ENCODE measurements at regions not wholly inside any gene's neighbourhood (a gene's known extent, or its start where the extent isn't known, plus 50 kb on each side); places are given as distances from the start of the nearest gene placed in this dataset.
"Not testable (repeated sequence)": the region's sequence is repeated elsewhere in the genome, so short reads cannot be mapped to it uniquely, and the experiment has no call there.

DNA sequence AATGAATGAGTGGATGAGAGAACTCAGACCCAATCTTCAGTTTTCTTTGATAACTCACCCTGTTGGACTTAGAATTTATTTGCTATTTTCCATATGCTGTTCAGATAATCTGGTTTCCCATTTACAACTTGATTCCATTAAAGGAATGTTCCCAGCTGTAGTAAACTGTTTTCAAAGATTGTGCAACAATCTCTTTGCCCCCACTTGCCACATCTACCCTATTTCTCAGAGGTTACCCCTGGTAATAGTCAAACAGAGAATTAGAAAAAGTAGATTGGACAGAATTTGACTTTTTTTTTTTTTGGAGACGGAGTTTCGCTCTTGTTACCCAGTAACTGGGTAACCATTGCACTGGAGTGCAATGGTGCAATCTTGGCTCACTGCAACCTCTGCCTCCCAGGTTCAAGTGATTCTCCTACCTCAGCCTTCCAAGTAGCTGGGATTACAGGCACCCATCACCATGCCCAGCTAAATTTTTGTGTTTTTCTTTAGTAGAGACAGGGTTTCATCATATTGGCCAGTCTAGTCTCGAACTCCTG is 93.4 kb upstream of the SIX2 start:
- H2BK120ac ChIP-seq (ENCODE audit: insufficient read depth, low read length, poor library complexity) = no peak overlapping the region
- H3K4me3 ChIP-seq (ENCODE audit: low read depth, low read length) = no peak overlapping the region
- H3K18ac ChIP-seq (ENCODE audit: low read length) = no peak overlapping the region
- no peak overlapping the region for H3K27ac ChIP-seq (ENCODE audit: low read depth, low read length)
- H3K4me1 ChIP-seq (ENCODE audit: control insufficient read depth in 1 of 2, insufficient read depth in 2 of 2, low read length in 2 of 2) = no peaks in the 10 kb centered on the region
- H3K23ac ChIP-seq (ENCODE audit: low read length) = no peak overlapping the region
- no peak for DNase-seq
- H2AFZ ChIP-seq (ENCODE audit: insufficient read depth, low read length, poor library complexity) = no peak overlapping the region
- no peak overlapping the region for H2BK12ac ChIP-seq (ENCODE audit: low read length)
- no peak overlapping the region for H4K12ac ChIP-seq (ENCODE audit: low read depth, low read length)
- no peak overlapping the region for H3K9ac ChIP-seq (ENCODE audit: low read length)
- H3K79me2 ChIP-seq (ENCODE audit: control insufficient read depth, insufficient read depth, low read length, poor library complexity) = no peaks in the 10 kb centered on the region
- no peak overlapping the region for H4K8ac ChIP-seq (ENCODE audit: low read depth, low read length)
- WGBS (ENCODE audit: extremely low coverage, insufficient coverage, insufficient read length) = no CpG with 5 or more reads among the region's 3 CpGs
- H3K9me3 ChIP-seq (ENCODE audit: insufficient read depth, low read depth, low read length) = no peaks in the 10 kb centered on the region
- H2BK5ac ChIP-seq (ENCODE audit: low read depth, low read length, poor library complexity) = no peak overlapping the region
- no peak overlapping the region for H3K4ac ChIP-seq (ENCODE audit: low read depth, low read length)
- no peaks in the 10 kb centered on the region for H3K27me3 ChIP-seq (ENCODE audit: insufficient read depth, low read length)
- H3K79me1 ChIP-seq (ENCODE audit: low read length) = no peaks in the 10 kb centered on the region
- no peaks in the 10 kb centered on the region for H3K36me3 ChIP-seq (ENCODE audit: control insufficient read depth in 1 of 2, insufficient read depth in 2 of 2, low read length in 2 of 2)
- H4K91ac ChIP-seq (ENCODE audit: low read depth, low read length) = no peak overlapping the region
- H3K14ac ChIP-seq (ENCODE audit: low read length) = no peak overlapping the region
- H3K4me2 ChIP-seq (ENCODE audit: low read length) = no peak overlapping the region
- no peak overlapping the region for H2AK5ac ChIP-seq (ENCODE audit: low read length)

GRCh38 chr2:45102141-45102540 is 92.9 kb upstream of the SIX2 start:
- Histone ChIP-seq H3K4ac (ENCODE audit: low read depth, low read length) (no peak overlapping the region), H3K18ac (ENCODE audit: low read length) (no peak overlapping the region), H3K23ac (ENCODE audit: low read length) (no peak overlapping the region), H3K4me3 (ENCODE audit: low read depth, low read length) (no peak overlapping the region), H3K9ac (ENCODE audit: low read length) (no peak overlapping the region), H3K9me3 (ENCODE audit: insufficient read depth, low read depth, low read length) (no peaks in the 10 kb centered on the region), H2BK120ac (ENCODE audit: insufficient read depth, low read length, poor library complexity) (no peak overlapping the region), H3K27ac (ENCODE audit: low read depth, low read length) (no peak overlapping the region), H3K4me2 (ENCODE audit: low read length) (no peak overlapping the region), H2BK12ac (ENCODE audit: low read length) (no peak overlapping the region), H3K79me1 (ENCODE audit: low read length) (no peaks in the 10 kb centered on the region), H2AK5ac (ENCODE audit: low read length) (no peak overlapping the region), H3K27me3 (ENCODE audit: insufficient read depth, low read length) (no peaks in the 10 kb centered on the region), H4K8ac (ENCODE audit: low read depth, low read length) (no peak overlapping the region), H3K36me3 (ENCODE audit: control insufficient read depth in 1 of 2, insufficient read depth in 2 of 2, low read length in 2 of 2) (no peaks in the 10 kb centered on the region), H3K14ac (ENCODE audit: low read length) (no peak overlapping the region), H4K12ac (ENCODE audit: low read depth, low read length) (no peak overlapping the region), H4K91ac (ENCODE audit: low read depth, low read length) (no peak overlapping the region), H3K4me1 (ENCODE audit: control insufficient read depth in 1 of 2, insufficient read depth in 2 of 2, low read length in 2 of 2) (no peaks in the 10 kb centered on the region), H2BK5ac (ENCODE audit: low read depth, low read length, poor library complexity) (no peak overlapping the region), H3K79me2 (ENCODE audit: control insufficient read depth, insufficient read depth, low read length, poor library complexity) (no peaks in the 10 kb centered on the region), H2AFZ (ENCODE audit: insufficient read depth, low read length, poor library complexity) (no peak overlapping the region)
- WGBS (ENCODE audit: extremely low coverage, insufficient coverage, insufficient read length) = no CpG with 5 or more reads among the region's 1 CpG
- no peak for DNase-seq

- Histone ChIP-seq H3K27me3 (ENCODE audit: insufficient read depth, low read length) (no peaks in the 10 kb centered on the region), H3K4ac (ENCODE audit: low read depth, low read length) (no peak overlapping the region), H3K79me2 (ENCODE audit: control insufficient read depth, insufficient read depth, low read length, poor library complexity) (no peaks in the 10 kb centered on the region), H3K4me1 (ENCODE audit: control insufficient read depth in 1 of 2, insufficient read depth in 2 of 2, low read length in 2 of 2) (no peaks in the 10 kb centered on the region), H3K79me1 (ENCODE audit: low read length) (no peaks in the 10 kb centered on the region), H3K27ac (ENCODE audit: low read depth, low read length) (no peak overlapping the region), H4K12ac (ENCODE audit: low read depth, low read length) (no peak overlapping the region), H2BK120ac (ENCODE audit: insufficient read depth, low read length, poor library complexity) (no peak overlapping the region), H3K18ac (ENCODE audit: low read length) (no peak overlapping the region), H3K9ac (ENCODE audit: low read length) (no peak overlapping the region), H3K9me3 (ENCODE audit: insufficient read depth, low read depth, low read length) (peaks cover 2% of the 10 kb centered on the region), H3K4me2 (ENCODE audit: low read length) (no peak overlapping the region), H2BK5ac (ENCODE audit: low read depth, low read length, poor library complexity) (no peak overlapping the region), H4K91ac (ENCODE audit: low read depth, low read length) (no peak overlapping the region), H3K4me3 (ENCODE audit: low read depth, low read length) (no peak overlapping the region), H2AK5ac (ENCODE audit: low read length) (no peak overlapping the region), H3K36me3 (ENCODE audit: control insufficient read depth in 1 of 2, insufficient read depth in 2 of 2, low read length in 2 of 2) (no peaks in the 10 kb centered on the region), H3K23ac (ENCODE audit: low read length) (no peak overlapping the region), H2AFZ (ENCODE audit: insufficient read depth, low read length, poor library complexity) (no peak overlapping the region), H3K14ac (ENCODE audit: low read length) (no peak overlapping the region), H2BK12ac (ENCODE audit: low read length) (no peak overlapping the region), H4K8ac (ENCODE audit: low read depth, low read length) (no peak overlapping the region)
- no CpG with 5 or more reads among the region's 6 CpGs for WGBS (ENCODE audit: extremely low coverage, insufficient coverage, insufficient read length)
- no peak for DNase-seq
Measured at GRCh38 chr2:45096996-45097395, 87.7 kb upstream of the SIX2 start.

DNA sequence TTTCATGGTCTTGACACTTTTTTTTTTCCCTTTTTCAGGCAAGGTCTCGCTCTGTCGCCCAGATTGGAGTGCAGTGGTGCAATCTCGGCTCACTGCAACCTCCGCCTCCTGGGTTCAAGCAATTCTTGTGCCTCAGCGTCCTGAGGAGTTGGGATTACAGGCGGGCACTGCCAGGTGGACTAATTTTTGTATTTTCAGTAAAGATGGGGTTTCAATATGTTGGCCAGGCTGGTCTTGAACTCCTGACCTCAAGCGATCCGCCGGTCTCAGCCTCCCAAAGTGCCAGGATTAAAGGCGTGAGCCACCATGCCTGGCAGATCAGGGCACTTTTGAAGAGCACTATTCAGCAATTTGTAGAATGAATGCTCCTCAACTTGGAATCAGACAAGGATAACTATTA is 86.8 kb upstream of the SIX2 start:
- not testable (repeated sequence) for H3K9ac ChIP-seq (ENCODE audit: low read length); H2BK12ac ChIP-seq (ENCODE audit: low read length); H2AFZ ChIP-seq (ENCODE audit: insufficient read depth, low read length, poor library complexity); H3K27ac ChIP-seq (ENCODE audit: low read depth, low read length); H3K4ac ChIP-seq (ENCODE audit: low read depth, low read length); H3K27me3 ChIP-seq (ENCODE audit: insufficient read depth, low read length); H3K9me3 ChIP-seq (ENCODE audit: insufficient read depth, low read depth, low read length); H3K23ac ChIP-seq (ENCODE audit: low read length); H2BK120ac ChIP-seq (ENCODE audit: insufficient read depth, low read length, poor library complexity); H4K8ac ChIP-seq (ENCODE audit: low read depth, low read length); H3K4me1 ChIP-seq (ENCODE audit: control insufficient read depth in 1 of 2, insufficient read depth in 2 of 2, low read length in 2 of 2); H4K12ac ChIP-seq (ENCODE audit: low read depth, low read length); H3K4me2 ChIP-seq (ENCODE audit: low read length); H2AK5ac ChIP-seq (ENCODE audit: low read length); H3K36me3 ChIP-seq (ENCODE audit: control insufficient read depth in 1 of 2, insufficient read depth in 2 of 2, low read length in 2 of 2); H4K91ac ChIP-seq (ENCODE audit: low read depth, low read length); H3K18ac ChIP-seq (ENCODE audit: low read length); H3K79me2 ChIP-seq (ENCODE audit: control insufficient read depth, insufficient read depth, low read length, poor library complexity); H3K4me3 ChIP-seq (ENCODE audit: low read depth, low read length); H2BK5ac ChIP-seq (ENCODE audit: low read depth, low read length, poor library complexity); DNase-seq; H3K79me1 ChIP-seq (ENCODE audit: low read length); H3K14ac ChIP-seq (ENCODE audit: low read length)
- no CpG with 5 or more reads among the region's 10 CpGs for WGBS (ENCODE audit: extremely low coverage, insufficient coverage, insufficient read length)

Measured in trophoblast cell (in vitro differentiated cells and primary cell).